ENCODE measurements at regions not wholly inside any gene's neighbourhood (a gene's known extent, or its start where the extent isn't known, plus 50 kb on each side); places are given as distances from the start of the nearest gene placed in this dataset.

GRCh38 chr18:44594799-44595467 lies 85.8 kb upstream of the SETBP1 start:
- Histone ChIP-seq H3K27ac (no peak overlapping the region), H3K36me3 (no peaks in the 10 kb centered on the region)
- TF ChIP-seq POLR2A (IDR thresholded peaks at IDR 0.05) (no peak), CTCF (IDR thresholded peaks at IDR 0.05) (no peak)

GRCh38 chr18:44597797-44598196 lies 82.9 kb upstream of the SETBP1 start:
- H3K9me3 ChIP-seq, result no peaks in the 10 kb centered on the region
- DNase-seq, result no peak
- H3K27ac ChIP-seq, result no peak overlapping the region
- H3K4me3 ChIP-seq, result no peak overlapping the region
- TF ChIP-seq POLR2A (IDR thresholded peaks at IDR 0.05), result no peak
- TF ChIP-seq CTCF (IDR thresholded peaks at IDR 0.05), result no peak
- no peaks in the 10 kb centered on the region for H3K4me1 ChIP-seq
- no peaks in the 10 kb centered on the region for H3K27me3 ChIP-seq
- H3K36me3 ChIP-seq, result no peaks in the 10 kb centered on the region

More at GRCh38 chr18:44594799-44595467, 85.8 kb upstream of the SETBP1 start:
- Histone ChIP-seq H3K27me3 (no peaks in the 10 kb centered on the region), H3K4me3 (no peak overlapping the region), H3K9me3 (no peaks in the 10 kb centered on the region), H3K4me1 (no peaks in the 10 kb centered on the region)
- no peak for DNase-seq

- no peak for DNase-seq
- H3K27ac ChIP-seq, result no peak overlapping the region
- H3K4me3 ChIP-seq, result no peak overlapping the region
- no peaks in the 10 kb centered on the region for H3K27me3 ChIP-seq
- no peaks in the 10 kb centered on the region for H3K9me3 ChIP-seq
- H3K36me3 ChIP-seq, result no peaks in the 10 kb centered on the region
- H3K4me1 ChIP-seq, result no peaks in the 10 kb centered on the region
- TF ChIP-seq CTCF (IDR thresholded peaks at IDR 0.05), result no peak
- no peak for TF ChIP-seq POLR2A (IDR thresholded peaks at IDR 0.05)
Observed at GRCh38 chr18:44598514-44598913, 82.2 kb upstream of the SETBP1 start.

- H3K9me3 ChIP-seq, result no peaks in the 10 kb centered on the region
- DNase-seq, result no peak
- no peaks in the 10 kb centered on the region for H3K4me1 ChIP-seq
- no peaks in the 10 kb centered on the region for H3K27me3 ChIP-seq
- no peak for TF ChIP-seq CTCF (IDR thresholded peaks at IDR 0.05)
- no peak overlapping the region for H3K4me3 ChIP-seq
- no peak overlapping the region for H3K27ac ChIP-seq
- H3K36me3 ChIP-seq, result no peaks in the 10 kb centered on the region
Observed at GRCh38 chr18:44599412-44599811, 81.3 kb upstream of the SETBP1 start.

GRCh38 chr18:44601447-44601846 lies 79.2 kb upstream of the SETBP1 start:
- TF ChIP-seq CTCF (IDR thresholded peaks at IDR 0.05), result no peak
- TF ChIP-seq POLR2A (IDR thresholded peaks at IDR 0.05), result no peak
- H3K27me3 ChIP-seq, result no peaks in the 10 kb centered on the region
- no peaks in the 10 kb centered on the region for H3K36me3 ChIP-seq
- DNase-seq, result no peak
- no peak overlapping the region for H3K27ac ChIP-seq
- no peak overlapping the region for H3K4me3 ChIP-seq
- no peaks in the 10 kb centered on the region for H3K4me1 ChIP-seq
- H3K9me3 ChIP-seq, result no peaks in the 10 kb centered on the region

- H3K27me3 ChIP-seq, result no peaks in the 10 kb centered on the region
- no peak for DNase-seq
- no peak overlapping the region for H3K27ac ChIP-seq
- H3K4me3 ChIP-seq, result no peak overlapping the region
- H3K36me3 ChIP-seq, result no peaks in the 10 kb centered on the region
- no peaks in the 10 kb centered on the region for H3K9me3 ChIP-seq
- H3K4me1 ChIP-seq, result no peaks in the 10 kb centered on the region
- no peak for TF ChIP-seq POLR2A (IDR thresholded peaks at IDR 0.05)
- no peak for TF ChIP-seq CTCF (IDR thresholded peaks at IDR 0.05)
Observed at GRCh38 chr18:44602380-44602779, 78.3 kb upstream of the SETBP1 start.

Data from Peyer's patch (tissue), 4 donors.